HCT116 (cell line): ENCODE measurements at regions not wholly inside any gene's neighbourhood (a gene's known extent, or its start where the extent isn't known, plus 50 kb on each side); places are given as distances from the start of the nearest gene placed in this dataset.

ENCODE experiments used
- ATAC-seq: fragments of 200-7000 bp; cut with Tn5 transposase; 2 replicates; pipeline ENCODE4 v1.9.1; 2020; ENCODE audit warnings: mild to moderate bottlenecking, moderate library complexity
- BruUV-seq: library from RNA; stranded (reverse); fragments of 400-500 nt; replicated peaks from 2 replicates; lab custom pipeline; 2021; lab: Mats Ljungman, UMichigan
- CTCF ChIA-PET: fragments of 300-600 bp; sonication (Branson Sonifier 250); formaldehyde crosslinking; loops from one replicate; lab custom pipeline; 2021; ENCODE audit warnings: antibody characterized with exemption; lab: Charles Lee
- POLR2A ChIA-PET: fragments of 300-600, 350-600 bp; sonication (Branson Sonifier 250); formaldehyde crosslinking; loops from one replicate; lab custom pipeline; 2021; ENCODE audit warnings: antibody characterized with exemption; lab: Charles Lee
- RAD21 ChIA-PET, 2 experiments: fragments of 300-600 bp; sonication (Branson Sonifier 250); formaldehyde crosslinking; loops; one replicate each; lab custom pipeline; 2023; ENCODE audit warnings: low total read pairs in 2 of 2; ENCODE audit not compliant: uncharacterized antibody in 2 of 2, unreplicated experiment in 2 of 2, low non-redundant PET in 1 of 2; lab: Charles Lee
- DNase-seq: peaks from one replicate; pipeline ENCODE4 v3.0.0-alpha.2; 2010; ENCODE audit warnings: low read depth, low spot score
- H2AFZ ChIP-seq: fragments of 200-600 bp; shearing (Covaris generic), sonication (generic); 2 replicates; pipeline ENCODE4 v1.6.1; 2017; ENCODE audit warnings: low read depth, mixed run types, mixed read lengths, antibody characterized with exemption, low read length; ENCODE audit not compliant: poor library complexity, severe bottlenecking
- H3K27ac ChIP-seq: 2 replicates; pipeline ENCODE4 v1.5.1; 2012; ENCODE audit warnings: low read depth, low read length
- H3K27me3 ChIP-seq: fragments of 200-600 bp; sonication (generic); 2 replicates; pipeline ENCODE4 v1.6.1; 2016; ENCODE audit warnings: mixed run types, low read length, mixed read lengths; ENCODE audit not compliant: insufficient read depth
- H3K36me3 ChIP-seq, 2 experiments: fragments of 200-500 bp in 1 of 2; fragments of 200-600 bp in 1 of 2; sonication (Bioruptor generic) in 1 of 2; sonication (generic) in 1 of 2; 2 replicates each; pipeline versions ENCODE4 v1.5.1 to v1.6.1; 2014 to 2016; ENCODE audit warnings: low read length in 2 of 2, inconsistent platforms in 1 of 2, mixed read lengths in 1 of 2, mixed run types in 1 of 2; ENCODE audit not compliant: insufficient read depth in 2 of 2, control insufficient read depth in 1 of 2
- H3K4me1 ChIP-seq, 2 experiments: fragments of 200-600 bp in 1 of 2; sonication (generic) in 1 of 2; 2 replicates each; pipeline versions ENCODE4 v1.5.1 to v1.6.1; 2012 to 2017; ENCODE audit warnings: low read length in 2 of 2, inconsistent platforms in 1 of 2, mild to moderate bottlenecking in 1 of 2, mixed read lengths in 1 of 2, mixed run types in 1 of 2, moderate library complexity in 1 of 2; ENCODE audit not compliant: insufficient read depth in 2 of 2, control insufficient read depth in 1 of 2
- H3K4me2 ChIP-seq: fragments of 200-600 bp; sonication (generic); 2 replicates; pipeline ENCODE4 v1.6.1; 2017; ENCODE audit warnings: mixed run types, low read length, mixed read lengths
- H3K4me3 ChIP-seq, 2 experiments: fragments of 200-600 bp in 1 of 2; sonication (generic) in 1 of 2; replicated peaks in 1 of 2; 2 replicates each; pipeline ENCODE4 v1.5.1; 2011 to 2016; ENCODE audit warnings: low read length in 2 of 2, control low read depth in 1 of 2, low read depth in 1 of 2, mild to moderate bottlenecking in 1 of 2, mixed read lengths in 1 of 2, mixed run types in 1 of 2
- H3K79me2 ChIP-seq: fragments of 200-600 bp; sonication (generic); 2 replicates; pipeline ENCODE4 v1.6.1; 2017; ENCODE audit warnings: mild to moderate bottlenecking, mixed run types, low read length, moderate library complexity, mixed read lengths; ENCODE audit not compliant: insufficient read depth
- H3K9ac ChIP-seq: fragments of 200-600 bp; sonication (generic); 2 replicates; pipeline ENCODE4 v1.6.1; 2016; ENCODE audit warnings: low read length, mixed read lengths
- H3K9me2 ChIP-seq: fragments of 200-600 bp; sonication (generic), shearing (Covaris generic); 2 replicates; pipeline ENCODE4 v1.6.1; 2017; ENCODE audit warnings: mixed run types, mild to moderate bottlenecking, moderate library complexity; ENCODE audit not compliant: insufficient read depth
- H3K9me3 ChIP-seq, 2 experiments: fragments of 200-500 bp in 1 of 2; fragments of 200-600 bp in 1 of 2; sonication (Bioruptor generic) in 1 of 2; sonication (generic) in 1 of 2; 2 replicates each; pipeline ENCODE4 v1.6.1; 2014 to 2017; ENCODE audit warnings: low read length in 2 of 2, mixed read lengths in 2 of 2, inconsistent platforms in 1 of 2, low read depth in 1 of 2, mild to moderate bottlenecking in 1 of 2, mixed run types in 1 of 2, moderate library complexity in 1 of 2; ENCODE audit not compliant: control insufficient read depth in 1 of 2, insufficient read depth in 1 of 2
- H4K20me1 ChIP-seq: fragments of 200-600 bp; sonication (generic), shearing (Covaris generic); 2 replicates; pipeline ENCODE4 v1.6.1; 2017; ENCODE audit warnings: mixed run types, mild to moderate bottlenecking, moderate library complexity; ENCODE audit not compliant: insufficient read depth
- ATF3 ChIP-seq: IDR thresholded peaks from 2 replicates; pipeline ENCODE4 v1.6.1; 2012
- CBX3 ChIP-seq: IDR thresholded peaks from 2 replicates; pipeline ENCODE4 v1.6.1; 2012; ENCODE audit warnings: low read depth
- CTCF ChIP-seq, 3 experiments: fragments of 200-600 bp in 1 of 3; sonication (generic) in 1 of 3; IDR thresholded peaks in 2 of 3; conservative IDR thresholded peaks in 1 of 3; 2 replicates each; pipeline ENCODE4 v1.5.1; 2012 to 2017; ENCODE audit warnings: low read depth in 2 of 3, low read length in 2 of 3, antibody characterized with exemption in 1 of 3, borderline replicate concordance in 1 of 3, control low read depth in 1 of 3, mild to moderate bottlenecking in 1 of 3, mixed read lengths in 1 of 3, mixed run types in 1 of 3, moderate library complexity in 1 of 3; ENCODE audit not compliant: insufficient read depth in 1 of 3
- EZH2 ChIP-seq: fragments of 200-600 bp; sonication (generic); IDR thresholded peaks from 2 replicates; pipeline ENCODE4 v1.6.1; 2017; ENCODE audit warnings: antibody characterized with exemption, mixed run types
- EZH2phosphoT487 ChIP-seq: fragments of 200-600 bp; IDR thresholded peaks from 2 replicates; pipeline ENCODE4 v1.6.1; 2018; ENCODE audit warnings: antibody characterized with exemption, borderline replicate concordance
- FOSL1 ChIP-seq: IDR thresholded peaks from 2 replicates; pipeline ENCODE4 v1.6.1; 2012; ENCODE audit warnings: low read depth
- JUND ChIP-seq: IDR thresholded peaks from 2 replicates; pipeline ENCODE4 v1.6.1; 2012
- MAX ChIP-seq: IDR thresholded peaks from 2 replicates; pipeline ENCODE4 v1.6.1; 2012
- POLR2AphosphoS5 ChIP-seq: IDR thresholded peaks from 2 replicates; pipeline ENCODE4 v1.6.1; 2011; ENCODE audit warnings: mild to moderate bottlenecking, low read depth, low read length, moderate library complexity
- REST ChIP-seq: IDR thresholded peaks from 2 replicates; pipeline ENCODE4 v1.6.1; 2012; ENCODE audit warnings: low read depth
- TCF7L2 ChIP-seq: IDR thresholded peaks from 2 replicates; pipeline ENCODE4 v1.7.0; 2011; ENCODE audit warnings: borderline replicate concordance, inconsistent platforms; ENCODE audit not compliant: insufficient read depth, insufficient read length; ENCODE audit errors: extremely low read depth
- YY1 ChIP-seq: IDR thresholded peaks from 2 replicates; pipeline ENCODE4 v1.6.1; 2011; ENCODE audit warnings: low read length, low read depth, moderate library complexity, mild to moderate bottlenecking; ENCODE audit not compliant: insufficient replicate concordance; ENCODE audit errors: extremely low read depth
- intact Hi-C: fragments of 100-400 bp; cut with micrococcal nuclease; formaldehyde crosslinking; loops from 2 replicates; pipeline ENCODE4 v1.10.0; 2022

GRCh38 chr20:7090001-7090400 is 322.5 kb downstream of the BMP2 start:
- DNase-seq = no peak
- no peak for TF ChIP-seq EZH2
- no peak for TF ChIP-seq FOSL1
- no peak for TF ChIP-seq CBX3
- no peak for TF ChIP-seq REST
- TF ChIP-seq EZH2phosphoT487 = no peak
- TF ChIP-seq YY1 = no peak
- no peak for TF ChIP-seq TCF7L2
- no peak for TF ChIP-seq ATF3
- no peak for TF ChIP-seq POLR2AphosphoS5
- TF ChIP-seq MAX = no peak
- TF ChIP-seq CTCF (IDR thresholded peaks at IDR 0.05 in 2 of 3, conservative IDR thresholded peaks at IDR 0.05 in 1 of 3; ENCODE audit: borderline replicate concordance in 1 of 3, insufficient read depth in 1 of 3, low read depth in 2 of 3, low read length in 2 of 3) = no peak
- no peak for TF ChIP-seq JUND
- TF ChIP-seq, all 23 proteins: peak for 0
- ATAC-seq = no peak
- no peak overlapping the region for H3K4me3 ChIP-seq
- H3K9me3 ChIP-seq = peaks cover 6 to 11% of the 10 kb centered on the region in 2 experiments; a peak in 2 of 4 replicates
- intact Hi-C loops = no loop called here
- no peak overlapping the region for H2AFZ ChIP-seq
- no peaks in the 10 kb centered on the region for H3K4me1 ChIP-seq
- H4K20me1 ChIP-seq = no peaks in the 10 kb centered on the region
- RAD21 ChIA-PET = no interaction called here
- no peak overlapping the region for H3K4me2 ChIP-seq
- BruUV-seq = no TSS peak
- H3K9me2 ChIP-seq = no peaks in the 10 kb centered on the region
- H3K27me3 ChIP-seq = no peaks in the 10 kb centered on the region
- no peak overlapping the region for H3K27ac ChIP-seq
- no peaks in the 10 kb centered on the region; a peak in 1 of 4 replicates for H3K36me3 ChIP-seq
- H3K9ac ChIP-seq = no peak overlapping the region
- H3K79me2 ChIP-seq = no peaks in the 10 kb centered on the region
- POLR2A ChIA-PET = no interaction called here
- CTCF ChIA-PET = no interaction called here
